M059J (cell line): ENCODE measurements at regions not wholly inside any gene's neighbourhood (a gene's known extent, or its start where the extent isn't known, plus 50 kb on each side); places are given as distances from the start of the nearest gene placed in this dataset.

Experiments used
- DNase-seq: peaks from one replicate; pipeline ENCODE4 v3.0.0-alpha.2; 2012; ENCODE audit warnings: low read depth

DNA sequence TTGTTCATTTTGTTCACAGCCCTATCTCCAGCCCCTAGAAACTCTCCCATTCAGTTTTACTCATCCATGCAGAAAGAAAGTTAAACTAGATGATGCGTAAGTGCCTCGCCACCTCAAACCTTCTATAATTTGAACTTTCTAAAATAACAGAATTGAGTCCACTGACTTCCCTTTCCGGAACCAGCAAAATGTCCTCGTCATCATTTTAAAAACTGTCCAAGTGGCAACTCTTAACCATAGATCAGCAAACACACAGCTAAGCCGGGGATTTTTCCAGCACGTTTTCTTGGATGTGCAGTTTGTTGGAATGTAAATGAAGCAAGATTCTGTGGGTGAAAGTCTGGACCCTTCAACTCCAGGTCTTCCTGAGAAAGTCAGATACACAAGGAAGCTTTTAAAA lies 369.7 kb upstream of the ERCC4 start:
- DNase-seq: no peak

- DNase-seq: no peak
These were observed 367.6 kb upstream of the ERCC4 start for GRCh38 chr16:13552062-13552959.

- no peak for DNase-seq
These were observed 367.0 kb upstream of the ERCC4 start for GRCh38 chr16:13552960-13553257.

- no peak for DNase-seq
These were observed 366.4 kb upstream of the ERCC4 start for GRCh38 chr16:13553453-13553985.

GRCh38 chr16:13554005-13554404 lies 365.9 kb upstream of the ERCC4 start:
- DNase-seq: no peak

- no peak for DNase-seq
These were observed 365.3 kb upstream of the ERCC4 start for GRCh38 chr16:13554643-13555042.

GRCh38 chr16:13557418-13557817 lies 362.5 kb upstream of the ERCC4 start:
- no peak for DNase-seq

DNA sequence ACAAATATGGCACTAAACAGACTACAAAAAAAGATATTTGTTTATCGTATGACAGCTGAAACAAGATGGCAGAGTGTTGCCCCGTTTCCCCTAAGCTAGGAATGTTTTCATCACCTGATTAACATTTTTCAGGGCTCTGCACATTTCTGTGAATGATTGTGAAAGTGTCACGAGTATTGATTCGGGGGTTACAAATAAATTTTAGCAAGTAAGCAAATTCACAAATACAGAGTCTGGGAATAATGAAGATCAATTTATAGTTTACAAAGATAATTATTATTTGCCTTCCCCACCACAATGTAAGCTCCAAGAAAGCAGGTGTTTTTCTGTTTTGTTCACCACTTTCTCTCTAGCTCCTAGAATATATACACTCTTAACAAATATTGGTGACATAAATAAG lies 361.2 kb upstream of the ERCC4 start:
- no peak for DNase-seq

GRCh38 chr16:13559624-13560023 lies 360.3 kb upstream of the ERCC4 start:
- DNase-seq: no peak

- DNase-seq: no peak
These were observed 359.8 kb upstream of the ERCC4 start for GRCh38 chr16:13560151-13560550.

GRCh38 chr16:13561291-13562070 lies 358.5 kb upstream of the ERCC4 start:
- no peak for DNase-seq

DNA sequence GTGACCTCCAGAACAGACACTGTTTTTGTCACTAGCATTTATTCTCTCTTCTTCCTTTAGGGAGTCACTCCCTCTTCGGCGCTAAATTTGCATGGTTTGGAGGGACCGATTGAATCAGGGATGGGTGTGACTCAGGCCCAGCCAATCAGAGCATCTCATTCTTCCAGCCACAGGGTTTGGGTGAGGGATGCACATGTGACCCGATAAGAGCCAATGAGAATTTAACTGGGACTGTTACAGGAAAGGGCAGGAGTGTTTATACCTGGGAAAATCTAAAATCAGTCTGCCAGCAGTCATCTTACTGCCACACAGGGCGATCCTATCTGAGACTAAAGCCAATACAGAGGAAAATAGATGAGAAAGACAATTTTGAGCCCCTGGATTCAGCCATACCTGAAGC lies 351.2 kb upstream of the ERCC4 start:
- DNase-seq: no peak

DNA sequence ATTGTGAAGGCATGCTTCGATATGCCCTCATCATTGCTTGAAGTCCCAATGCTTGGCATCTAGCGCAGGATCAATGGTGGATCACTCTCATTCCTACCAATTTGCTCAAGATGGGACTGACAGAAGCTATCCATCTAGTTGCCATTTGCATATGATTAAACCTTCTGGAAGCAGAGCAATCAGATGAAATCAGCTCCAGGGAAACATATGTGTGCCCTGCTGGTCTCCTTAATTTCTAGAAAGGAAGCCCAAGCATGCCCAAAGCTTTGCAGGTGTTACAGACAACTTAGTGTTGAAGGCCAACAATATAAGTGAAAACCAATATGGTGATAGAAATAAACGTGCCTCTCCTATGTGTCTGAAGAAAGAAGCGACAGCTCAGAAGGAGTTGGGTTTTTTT lies 350.0 kb upstream of the ERCC4 start:
- DNase-seq: no peak

DNA sequence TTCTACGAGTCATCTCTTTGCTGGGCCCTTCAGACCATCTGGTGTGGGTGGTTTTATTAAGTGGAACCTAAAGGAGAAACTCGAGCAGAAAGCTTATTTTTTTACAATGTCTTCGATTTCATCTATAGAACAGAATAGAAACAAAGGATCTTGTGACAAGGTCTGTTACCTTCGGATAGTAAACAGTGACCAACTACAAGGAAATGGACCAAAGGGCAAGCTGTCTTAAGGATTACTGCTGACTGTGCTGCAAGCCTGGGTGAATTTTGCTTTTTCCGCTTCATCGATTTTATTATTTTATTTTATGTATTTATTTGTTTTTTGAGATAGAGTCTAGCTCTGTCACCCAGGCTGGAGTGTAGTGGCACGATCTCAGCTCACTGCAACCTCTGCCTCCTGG lies 348.9 kb upstream of the ERCC4 start:
- DNase-seq: no peak

- no peak for DNase-seq
These were observed 346.1 kb upstream of the ERCC4 start for GRCh38 chr16:13573903-13574302.

GRCh38 chr16:13586051-13586450 lies 333.9 kb upstream of the ERCC4 start:
- DNase-seq: no peak

GRCh38 chr16:13587181-13587580 lies 332.8 kb upstream of the ERCC4 start:
- no peak for DNase-seq

GRCh38 chr16:13594823-13595222 lies 325.1 kb upstream of the ERCC4 start:
- DNase-seq: no peak

DNA sequence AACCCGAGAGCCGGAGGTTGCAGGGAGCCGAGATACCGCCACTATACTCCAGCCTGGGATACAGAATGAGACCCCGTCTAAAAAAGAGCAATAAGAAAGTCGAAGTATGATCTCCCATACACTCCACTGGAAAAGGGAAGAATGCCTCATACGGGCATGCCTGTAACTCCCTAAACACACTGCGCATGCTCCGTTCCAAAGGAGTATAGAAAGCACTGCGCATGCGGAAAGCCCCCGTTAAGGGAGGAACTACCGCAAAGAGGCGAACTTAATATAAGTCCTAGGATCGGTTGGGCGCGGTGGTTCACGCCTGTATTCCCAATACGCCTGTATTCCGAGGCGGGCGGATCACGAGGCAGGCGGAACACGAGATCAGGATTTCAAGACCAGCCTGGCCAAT lies 313.1 kb upstream of the ERCC4 start:
- no peak for DNase-seq

- no peak for DNase-seq
These were observed 312.7 kb upstream of the ERCC4 start for GRCh38 chr16:13607289-13607688.

GRCh38 chr16:13611596-13611995 lies 308.4 kb upstream of the ERCC4 start:
- no peak for DNase-seq

DNA sequence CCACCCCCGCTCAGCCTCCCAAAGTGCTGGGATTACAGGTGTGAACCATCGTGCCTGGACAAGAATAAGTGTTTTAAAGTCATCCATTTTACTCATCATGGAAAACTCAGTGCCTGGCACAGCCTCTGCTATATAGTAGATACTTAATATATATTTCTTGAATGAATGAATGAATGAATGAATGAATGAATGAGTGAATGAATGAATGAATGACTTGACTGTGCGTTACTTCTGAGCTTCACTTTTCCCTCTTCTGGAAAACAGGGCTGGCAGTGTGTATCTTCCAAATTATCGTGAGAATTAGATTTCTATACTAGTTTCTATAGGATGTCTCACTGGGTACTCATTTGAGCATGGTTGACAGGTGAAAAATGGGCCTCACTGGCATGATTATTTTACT lies 307.3 kb upstream of the ERCC4 start:
- no peak for DNase-seq

DNA sequence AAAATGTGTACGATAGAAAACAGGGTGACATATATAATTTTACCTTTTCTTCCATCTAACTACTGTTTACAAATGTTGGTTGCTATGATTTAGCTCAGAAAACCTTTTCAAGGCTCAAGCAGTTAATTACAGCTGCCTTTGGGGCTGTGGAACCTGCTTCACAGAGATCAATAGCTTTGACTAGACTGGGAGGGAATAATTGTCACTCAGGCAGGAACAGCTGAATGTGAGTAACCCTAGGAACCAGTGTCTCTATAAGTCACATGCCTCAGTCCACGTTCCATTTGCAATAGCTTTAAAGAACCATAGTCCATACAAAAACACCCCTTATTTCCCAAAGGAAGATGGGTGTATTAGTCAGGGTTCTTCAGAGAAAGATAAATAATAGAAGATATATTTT lies 306.8 kb upstream of the ERCC4 start:
- no peak for DNase-seq
